GM21717 (cell line): ENCODE measurements at regions not wholly inside any gene's neighbourhood (a gene's known extent, or its start where the extent isn't known, plus 50 kb on each side); places are given as distances from the start of the nearest gene placed in this dataset.

Source experiments
- ATAC-seq: cut with Tn5 transposase; IDR thresholded peaks from one replicate; pipeline ENCODE4 v1.9.1; 2021; ENCODE audit warnings: mild to moderate bottlenecking, moderate library complexity; ENCODE audit not compliant: unreplicated experiment

- ATAC-seq = no peak
Observed at GRCh38 chrX:30156880-30157560, 58.3 kb upstream of the MAGEB2 start.

- ATAC-seq = no peak
Observed at GRCh38 chrX:30161043-30161442, 54.3 kb upstream of the MAGEB2 start.
